VCaP (cell line): ENCODE measurements at regions not wholly inside any gene's neighbourhood (a gene's known extent, or its start where the extent isn't known, plus 50 kb on each side); places are given as distances from the start of the nearest gene placed in this dataset.

Source experiments
- H3K27ac ChIP-seq: fragments of 450-650 bp; 2 replicates; pipeline ENCODE4 v1.5.1; 2017
- TF ChIP-seq, protein P1 (sequence below): fragments of 450-650 bp; conservative IDR thresholded peaks from 2 replicates; pipeline ENCODE4 v1.5.1; 2017; ENCODE audit warnings: mild to moderate bottlenecking, moderate library complexity

DNA sequence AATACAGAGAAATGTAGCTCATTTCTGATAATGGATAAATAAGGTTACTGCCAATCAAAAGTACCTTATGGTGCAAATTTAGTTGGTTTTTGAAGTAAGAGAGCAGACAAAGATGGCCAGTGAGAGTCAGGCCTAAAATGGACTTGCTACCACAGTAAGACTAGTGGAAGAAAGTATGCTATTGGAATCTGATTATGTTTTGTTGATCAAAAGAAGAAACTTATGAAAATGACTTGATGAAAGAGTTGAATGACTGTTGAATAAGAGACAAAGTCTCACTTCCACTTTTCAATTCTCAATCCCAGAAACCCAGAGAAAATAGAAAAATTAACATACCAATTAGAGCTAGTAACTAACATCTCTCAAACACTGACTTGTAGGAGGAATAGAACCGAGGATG is 737.8 kb upstream of the INTU start:
- TF ChIP-seq, protein P1, sequence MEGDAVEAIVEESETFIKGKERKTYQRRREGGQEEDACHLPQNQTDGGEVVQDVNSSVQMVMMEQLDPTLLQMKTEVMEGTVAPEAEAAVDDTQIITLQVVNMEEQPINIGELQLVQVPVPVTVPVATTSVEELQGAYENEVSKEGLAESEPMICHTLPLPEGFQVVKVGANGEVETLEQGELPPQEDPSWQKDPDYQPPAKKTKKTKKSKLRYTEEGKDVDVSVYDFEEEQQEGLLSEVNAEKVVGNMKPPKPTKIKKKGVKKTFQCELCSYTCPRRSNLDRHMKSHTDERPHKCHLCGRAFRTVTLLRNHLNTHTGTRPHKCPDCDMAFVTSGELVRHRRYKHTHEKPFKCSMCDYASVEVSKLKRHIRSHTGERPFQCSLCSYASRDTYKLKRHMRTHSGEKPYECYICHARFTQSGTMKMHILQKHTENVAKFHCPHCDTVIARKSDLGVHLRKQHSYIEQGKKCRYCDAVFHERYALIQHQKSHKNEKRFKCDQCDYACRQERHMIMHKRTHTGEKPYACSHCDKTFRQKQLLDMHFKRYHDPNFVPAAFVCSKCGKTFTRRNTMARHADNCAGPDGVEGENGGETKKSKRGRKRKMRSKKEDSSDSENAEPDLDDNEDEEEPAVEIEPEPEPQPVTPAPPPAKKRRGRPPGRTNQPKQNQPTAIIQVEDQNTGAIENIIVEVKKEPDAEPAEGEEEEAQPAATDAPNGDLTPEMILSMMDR: no peak
- no peak overlapping the region for H3K27ac ChIP-seq

GRCh38 chr4:126895988-126896570 is 736.7 kb upstream of the INTU start:
- no peak overlapping the region for H3K27ac ChIP-seq
- TF ChIP-seq, protein P1: no peak

DNA sequence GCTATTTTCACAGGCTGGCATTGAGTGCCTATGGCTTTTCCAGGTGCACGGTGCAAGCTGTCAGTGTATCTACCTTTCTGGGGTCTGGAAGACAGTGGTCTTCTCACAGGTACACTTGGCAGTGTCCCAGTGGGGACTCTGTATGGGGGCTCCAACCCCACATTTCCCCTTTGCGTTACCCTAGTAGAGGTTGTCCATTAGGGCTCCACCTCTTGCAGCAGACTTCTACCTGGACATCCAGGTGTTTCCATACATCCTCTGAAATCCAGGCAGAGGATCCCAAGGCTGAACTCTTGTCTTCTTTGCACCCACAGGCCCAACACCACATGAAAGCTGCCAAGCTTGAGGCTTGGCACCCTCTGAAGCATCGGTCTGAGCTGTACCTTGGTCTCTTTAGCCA is 735.7 kb upstream of the INTU start:
- TF ChIP-seq, protein P1: no peak
- no peak overlapping the region for H3K27ac ChIP-seq

GRCh38 chr4:126898815-126899214 is 733.9 kb upstream of the INTU start:
- no peak overlapping the region for H3K27ac ChIP-seq
- TF ChIP-seq, protein P1: no peak

DNA sequence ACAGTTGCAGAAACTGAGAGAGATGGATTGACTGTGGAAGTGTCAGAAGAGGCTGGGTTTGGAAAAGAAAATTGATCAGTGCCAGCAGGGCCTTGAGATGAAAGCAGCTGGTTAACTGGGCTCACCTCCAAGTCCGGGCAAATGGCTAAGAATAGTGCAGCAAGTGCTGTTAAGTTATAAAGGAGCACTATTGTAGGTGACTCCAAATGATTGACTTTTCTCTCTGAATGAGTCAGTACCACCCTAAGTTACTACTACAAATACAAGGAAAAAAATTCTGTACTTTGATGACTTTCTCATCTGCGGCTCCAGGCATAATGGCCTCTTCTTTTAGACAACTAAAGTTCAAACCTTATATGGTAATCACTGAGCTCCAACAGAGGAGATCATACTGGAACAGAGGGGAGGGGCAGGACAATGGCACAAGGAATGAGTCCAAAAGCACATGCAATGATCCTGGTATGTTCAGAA is 733.4 kb upstream of the INTU start:
- TF ChIP-seq, protein P1: no peak
- H3K27ac ChIP-seq: no peak overlapping the region

DNA sequence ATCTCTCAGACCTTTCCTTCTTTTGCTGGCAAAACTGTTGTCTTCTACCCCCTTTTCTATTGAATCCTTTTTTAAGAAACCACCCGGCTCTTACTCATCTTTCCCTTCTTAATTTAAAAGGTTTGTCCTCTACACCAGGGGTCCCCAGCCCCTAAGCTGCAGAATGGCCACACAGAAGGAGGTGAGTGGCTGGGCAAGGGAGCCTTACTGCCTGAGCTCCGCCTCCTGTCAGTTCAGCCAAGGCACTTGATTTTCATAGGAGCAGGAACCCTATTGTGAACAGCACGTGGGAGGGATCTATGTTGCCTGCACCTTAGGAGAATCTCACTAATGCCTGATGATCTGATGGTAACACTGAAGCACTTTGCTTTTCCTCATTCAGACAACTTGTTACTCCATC is 726.3 kb upstream of the INTU start:
- H3K27ac ChIP-seq: no peak overlapping the region
- TF ChIP-seq, protein P1: no peak

DNA sequence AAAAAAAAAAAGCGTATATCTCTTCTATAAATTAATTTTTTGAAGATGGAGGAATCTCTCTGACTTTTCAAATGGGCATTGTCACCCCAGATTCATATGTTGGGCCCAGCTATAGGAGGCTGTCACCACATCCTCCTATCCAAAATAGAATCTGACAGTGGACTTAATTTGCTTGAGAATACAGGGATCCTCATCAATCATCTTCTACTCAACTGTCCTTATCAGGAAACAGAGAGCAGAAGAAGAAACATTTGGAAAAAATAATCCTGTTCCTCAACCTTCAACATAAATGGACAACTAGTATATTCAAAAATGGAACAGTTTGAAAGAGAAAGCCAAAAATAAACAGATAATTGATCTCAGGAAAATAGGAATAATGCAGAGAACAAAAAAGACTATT is 725.4 kb upstream of the INTU start:
- no peak overlapping the region for H3K27ac ChIP-seq
- TF ChIP-seq, protein P1: no peak
